ENCODE measurements at regions not wholly inside any gene's neighbourhood (a gene's known extent, or its start where the extent isn't known, plus 50 kb on each side); places are given as distances from the start of the nearest gene placed in this dataset.
"Not testable (repeated sequence)": the region's sequence is repeated elsewhere in the genome, so short reads cannot be mapped to it uniquely, and the experiment has no call there.

GRCh38 chr12:27133022-27133590 lies 50.7 kb upstream of the C12orf71 start:
- no peak for DNase-seq

- no peak for DNase-seq
Measured at GRCh38 chr12:27140478-27140969, 58.1 kb upstream of the C12orf71 start.

GRCh38 chr12:27142101-27142721 lies 59.8 kb upstream of the C12orf71 start:
- peak; percentile 51 for DNase-seq

GRCh38 chr12:27143256-27144069 lies 61.1 kb upstream of the C12orf71 start:
- DNase-seq, result no peak

- not testable (repeated sequence) for DNase-seq
Measured at GRCh38 chr12:27145725-27146124, 63.3 kb upstream of the C12orf71 start.

GRCh38 chr12:27148373-27148772 lies 66.0 kb upstream of the C12orf71 start:
- no peak for DNase-seq

GRCh38 chr12:27148791-27149190 lies 66.4 kb upstream of the C12orf71 start:
- DNase-seq, result no peak

GRCh38 chr12:27151479-27151878 lies 69.1 kb upstream of the C12orf71 start:
- DNase-seq, result no peak

- DNase-seq, result no peak
Measured at GRCh38 chr12:27158297-27158696, 75.9 kb upstream of the C12orf71 start.

GRCh38 chr12:27161458-27162228 lies 79.3 kb upstream of the C12orf71 start:
- no peak for DNase-seq

- no peak for DNase-seq
Measured at GRCh38 chr12:27162229-27162537, 79.8 kb upstream of the C12orf71 start.

GRCh38 chr12:27163048-27163715 lies 80.8 kb upstream of the C12orf71 start:
- no peak for DNase-seq

GRCh38 chr12:27163894-27164293 lies 80.2 kb upstream of the STK38L start:
- DNase-seq, result no peak

- DNase-seq, result no peak
Measured at GRCh38 chr12:27164330-27165040, 79.6 kb upstream of the STK38L start.

- not testable (repeated sequence) for DNase-seq
Measured at GRCh38 chr12:27165958-27166357, 78.1 kb upstream of the STK38L start.

- not testable (repeated sequence) for DNase-seq
Measured at GRCh38 chr12:27171494-27171893, 72.6 kb upstream of the STK38L start.

GRCh38 chr12:27176765-27177164 lies 67.3 kb upstream of the STK38L start:
- DNase-seq, result no peak

- DNase-seq, result no peak
Measured at GRCh38 chr12:27177706-27178105, 66.4 kb upstream of the STK38L start.

GRCh38 chr12:27178255-27178654 lies 65.8 kb upstream of the STK38L start:
- no peak for DNase-seq

- DNase-seq, result no peak
Measured at GRCh38 chr12:27178723-27179399, 65.2 kb upstream of the STK38L start.

- DNase-seq, result no peak
Measured at GRCh38 chr12:27179400-27180214, 64.5 kb upstream of the STK38L start.

All from NCI-H345 (cell line).